ENCODE measurements at regions not wholly inside any gene's neighbourhood (a gene's known extent, or its start where the extent isn't known, plus 50 kb on each side); places are given as distances from the start of the nearest gene placed in this dataset.

DNA sequence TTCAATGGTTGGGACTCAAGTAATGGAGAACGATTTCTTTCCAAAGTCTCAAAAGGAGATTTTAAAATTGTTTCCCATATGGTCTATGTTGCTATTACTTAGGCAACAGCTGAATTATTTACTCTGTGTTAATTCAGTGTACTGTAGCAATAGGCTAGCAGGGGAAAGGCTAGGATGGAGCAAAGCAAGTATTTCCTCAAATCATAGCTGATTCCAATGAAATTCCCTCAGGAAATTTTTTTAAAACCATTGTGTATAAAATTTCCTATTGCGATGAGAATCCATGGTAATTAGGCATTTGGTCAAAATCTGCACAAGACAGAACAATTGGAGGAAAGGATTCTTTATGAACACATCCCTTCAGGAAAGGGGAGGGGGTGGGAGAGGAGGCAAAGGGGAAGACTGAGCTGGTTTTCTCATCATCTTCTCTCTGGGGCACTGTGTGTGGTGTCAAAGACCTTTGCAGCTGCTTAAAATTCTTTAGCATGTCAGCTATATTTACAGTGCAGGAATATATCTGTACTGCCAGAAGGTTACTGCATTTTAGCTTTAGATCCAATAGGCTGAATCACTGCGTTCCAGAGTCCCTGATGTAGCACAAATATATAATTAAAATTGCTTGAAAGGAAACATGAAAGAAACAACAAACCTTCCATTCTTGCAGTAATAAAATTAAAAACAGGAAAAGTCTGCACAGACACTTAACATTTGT, 95.3 kb downstream of the ZNF608 start:
- ChIA-PET CTCF (ENCODE audit: low intra/inter-chr PET ratio, low total read pairs) (no interaction called here), POLR2A (interaction anchor here (1.0 to 1.6 kb wide), 4 partner anchors 10 to 54 kb away, joined by 3 read pairs; no protein-coding TSS in a partner anchor)
- peaks cover 91% of the 10 kb centered on the region for H3K4me1 ChIP-seq (ENCODE audit: insufficient read depth, low read length)
- H3K4me3 ChIP-seq (replicated peaks in 1 of 3; ENCODE audit: insufficient read depth in 1 of 3, low read depth in 2 of 3, low read length in 3 of 3): peak overlapping the region; percentile 31 to 68 (median 66); a peak in 4 of 6 replicates
- ATAC-seq: peak; percentile 18
- H3K27me3 ChIP-seq (ENCODE audit: control insufficient read depth in 1 of 2, insufficient read depth in 2 of 2, low read length in 2 of 2): no peaks in the 10 kb centered on the region
- H4K20me1 ChIP-seq (ENCODE audit: insufficient read depth, low read length): no peaks in the 10 kb centered on the region
- TF ChIP-seq ZBTB3 (CRISPR knock-in tag; IDR thresholded peaks at IDR 0.05; ENCODE audit: borderline replicate concordance, low read depth) (0 out of 2 replicates have a peak, but pooled peaks have one; percentile 23), NFYB (CRISPR knock-in tag; IDR thresholded peaks at IDR 0.05) (no peak), ZSCAN20 (CRISPR knock-in tag; IDR thresholded peaks at IDR 0.05; ENCODE audit: borderline replicate concordance) (no peak), ZFP36 (IDR thresholded peaks at IDR 0.05; ENCODE audit: borderline replicate concordance, low read depth, low read length, partially characterized antibody) (no peak), MEIS2 (CRISPR knock-in tag; IDR thresholded peaks at IDR 0.05) (no peak), TGIF2 (CRISPR knock-in tag; IDR thresholded peaks at IDR 0.05) (no peak), FOXJ3 (CRISPR knock-in tag; IDR thresholded peaks at IDR 0.05; ENCODE audit: borderline replicate concordance) (0 out of 2 replicates have a peak, but pooled peaks have one; percentile 25), ZNF230 (CRISPR knock-in tag; IDR thresholded peaks at IDR 0.05) (no peak)
- TF ChIP-seq, protein P1, sequence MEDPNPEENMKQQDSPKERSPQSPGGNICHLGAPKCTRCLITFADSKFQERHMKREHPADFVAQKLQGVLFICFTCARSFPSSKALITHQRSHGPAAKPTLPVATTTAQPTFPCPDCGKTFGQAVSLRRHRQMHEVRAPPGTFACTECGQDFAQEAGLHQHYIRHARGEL (CRISPR knock-in tag; IDR thresholded peaks at IDR 0.05): no peak
- no peaks in the 10 kb centered on the region for H3K36me3 ChIP-seq (replicated peaks in 1 of 2; ENCODE audit: control insufficient read depth in 1 of 2, insufficient read depth in 2 of 2, low read length in 2 of 2)
- DNase-seq (ENCODE audit: low spot score): no peak
- no peak overlapping the region for H3K27ac ChIP-seq (ENCODE audit: extremely low read length, insufficient read depth, low read length)
- H3K9ac ChIP-seq (ENCODE audit: insufficient read depth, low read depth, low read length): no peak overlapping the region
- H3K79me2 ChIP-seq (ENCODE audit: insufficient read depth, low read length): no peaks in the 10 kb centered on the region
- BruUV-seq (replicated peaks): no TSS peak
- H2AFZ ChIP-seq (ENCODE audit: low read length): no peak overlapping the region
- in situ Hi-C loops (cut with HindIII; ENCODE audit: extremely low pct_ligation_motif_present, low pct_unique_long_range_greater_than_20kb): loop anchor here (25.0 kb wide), 1 partner anchor 364 kb away; no protein-coding TSS in a partner anchor
- H3K4me2 ChIP-seq (ENCODE audit: low read depth, low read length): peak overlapping the region; percentile 98
- intact Hi-C loops (cut with micrococcal nuclease; ENCODE audit: unreplicated experiment): loop anchor here (1.0 kb wide), 2 partner anchors 10 kb away; no protein-coding TSS in a partner anchor
- H3K9me3 ChIP-seq (ENCODE audit: low read length): no peaks in the 10 kb centered on the region
- no peak for FAIRE-seq
- WGBS (ENCODE audit: low lambda C conversion rate): 33% methylated on average over 3 of the region's 3 CpGs
